ENCODE measurements at regions not wholly inside any gene's neighbourhood (a gene's known extent, or its start where the extent isn't known, plus 50 kb on each side); places are given as distances from the start of the nearest gene placed in this dataset.
"Not testable (repeated sequence)": the region's sequence is repeated elsewhere in the genome, so short reads cannot be mapped to it uniquely, and the experiment has no call there.

- no peak for DNase-seq (ENCODE audit: low spot score in 2 of 2)
- TF ChIP-seq POLR2A (IDR thresholded peaks at IDR 0.05) = no peak
- no peak for TF ChIP-seq CTCF (IDR thresholded peaks at IDR 0.05)
These were observed 553.4 kb downstream of the GOLGA6L6 start for GRCh38 chr15:19988094-19988660.

GRCh38 chr15:19987389-19988048 lies 554.1 kb downstream of the GOLGA6L6 start:
- 21 to 30% methylated on average over 13 of the region's 13 CpGs for WGBS, 2 donors

More at GRCh38 chr15:19988094-19988660, 553.4 kb downstream of the GOLGA6L6 start:
- H3K4me3 ChIP-seq (ENCODE audit: low read depth, poor library complexity, severe bottlenecking) = no peak overlapping the region
- 53 to 76% methylated on average over 5 of the region's 5 CpGs for WGBS, 2 donors
- intact Hi-C loops (cut with DNase I; ENCODE audit: low total_unique reads) = no loop called here

GRCh38 chr15:19984101-19984500 lies 557.5 kb downstream of the GOLGA6L6 start:
- intact Hi-C loops (cut with DNase I; ENCODE audit: low total_unique reads) = no loop called here
- no peak for DNase-seq (ENCODE audit: low spot score in 2 of 2)
- 43 to 63% methylated on average over 1 of the region's 1 CpG for WGBS, 2 donors
- TF ChIP-seq CTCF (IDR thresholded peaks at IDR 0.05) = no peak
- no peak for TF ChIP-seq POLR2A (IDR thresholded peaks at IDR 0.05)
- no peak overlapping the region for H3K4me3 ChIP-seq (ENCODE audit: low read depth, poor library complexity, severe bottlenecking)

More at GRCh38 chr15:19987389-19988048, 554.1 kb downstream of the GOLGA6L6 start:
- H3K4me3 ChIP-seq (ENCODE audit: low read depth, poor library complexity, severe bottlenecking) = no peak overlapping the region
- intact Hi-C loops (cut with DNase I; ENCODE audit: low total_unique reads) = no loop called here
- DNase-seq (ENCODE audit: low spot score in 2 of 2) = no peak
- TF ChIP-seq CTCF (IDR thresholded peaks at IDR 0.05) = no peak
- TF ChIP-seq POLR2A (IDR thresholded peaks at IDR 0.05) = no peak

- intact Hi-C loops (cut with DNase I; ENCODE audit: low total_unique reads) = no loop called here
These were observed 566.6 kb downstream of the GOLGA6L6 start for GRCh38 chr15:19974998-19975397.

GRCh38 chr15:19973718-19974117 lies 567.9 kb downstream of the GOLGA6L6 start:
- 12 to 46% methylated on average over 7 of the region's 7 CpGs for WGBS, 2 donors
- no peak for DNase-seq (ENCODE audit: low spot score in 2 of 2)
- no peak for TF ChIP-seq CTCF (IDR thresholded peaks at IDR 0.05)
- TF ChIP-seq POLR2A (IDR thresholded peaks at IDR 0.05) = no peak
- intact Hi-C loops (cut with DNase I; ENCODE audit: low total_unique reads) = no loop called here
- no peak overlapping the region for H3K4me3 ChIP-seq (ENCODE audit: low read depth, poor library complexity, severe bottlenecking)

More at GRCh38 chr15:19974998-19975397, 566.6 kb downstream of the GOLGA6L6 start:
- H3K4me3 ChIP-seq (ENCODE audit: low read depth, poor library complexity, severe bottlenecking) = no peak overlapping the region
- TF ChIP-seq CTCF (IDR thresholded peaks at IDR 0.05) = no peak
- no peak for TF ChIP-seq POLR2A (IDR thresholded peaks at IDR 0.05)
- no peak for DNase-seq (ENCODE audit: low spot score in 2 of 2)
- 68 to 69% methylated on average over 2 of the region's 2 CpGs for WGBS, 2 donors

GRCh38 chr15:19972582-19972981 lies 569.0 kb downstream of the GOLGA6L6 start:
- WGBS, 2 donors = 63 to 75% methylated on average over 4 of the region's 4 CpGs
- DNase-seq (ENCODE audit: low spot score in 2 of 2); H3K4me3 ChIP-seq (ENCODE audit: low read depth, poor library complexity, severe bottlenecking); intact Hi-C loops (cut with DNase I; ENCODE audit: low total_unique reads): not testable (repeated sequence)

- intact Hi-C loops (cut with DNase I; ENCODE audit: low total_unique reads); DNase-seq (ENCODE audit: low spot score in 2 of 2); H3K4me3 ChIP-seq (ENCODE audit: low read depth, poor library complexity, severe bottlenecking): not testable (repeated sequence)
These were observed 576.0 kb downstream of the GOLGA6L6 start for GRCh38 chr15:19965574-19965973.

GRCh38 chr15:19964480-19964879 lies 577.1 kb downstream of the GOLGA6L6 start:
- WGBS, 2 donors = 62 to 68% methylated on average over 1 of the region's 1 CpG
- intact Hi-C loops (cut with DNase I; ENCODE audit: low total_unique reads); DNase-seq (ENCODE audit: low spot score in 2 of 2); H3K4me3 ChIP-seq (ENCODE audit: low read depth, poor library complexity, severe bottlenecking): not testable (repeated sequence)
